Neural cell (in vitro differentiated cells): ENCODE measurements at regions not wholly inside any gene's neighbourhood (a gene's known extent, or its start where the extent isn't known, plus 50 kb on each side); places are given as distances from the start of the nearest gene placed in this dataset.

Experiments used
- H2AFZ ChIP-seq: fragments of 200-600, 300-800 bp; sonication (generic), shearing (Covaris generic); 2 replicates; pipeline ENCODE4 v1.6.0; 2014; ENCODE audit warnings: low read depth, mild to moderate bottlenecking, antibody characterized with exemption, low read length, moderate library complexity
- H3F3A ChIP-seq: fragments of 200-600 bp; shearing (Covaris generic); 2 replicates; pipeline ENCODE4 v1.6.1; 2016; ENCODE audit warnings: mild to moderate bottlenecking, moderate library complexity, mixed read lengths, antibody characterized with exemption, low read length; ENCODE audit not compliant: insufficient read depth, poor library complexity, severe bottlenecking
- H3K27ac ChIP-seq: fragments of 200-600, 300-800 bp; sonication (generic), shearing (Covaris generic); 2 replicates; pipeline ENCODE4 v1.5.1; 2014; ENCODE audit warnings: mild to moderate bottlenecking, low read length, moderate library complexity
- H3K27me3 ChIP-seq: fragments of 300-800, 200-600 bp; sonication (generic), shearing (Covaris generic); 2 replicates; pipeline ENCODE4 v1.6.0; 2014; ENCODE audit warnings: mild to moderate bottlenecking, low read depth, low read length, moderate library complexity; ENCODE audit not compliant: insufficient read depth
- H3K36me3 ChIP-seq: fragments of 300-800, 200-600 bp; sonication (generic), shearing (Covaris generic); 2 replicates; pipeline ENCODE4 v1.5.1; 2014; ENCODE audit warnings: mild to moderate bottlenecking, antibody characterized with exemption, low read length, moderate library complexity; ENCODE audit not compliant: insufficient read depth
- H3K4me2 ChIP-seq: fragments of 300-800, 200-600 bp; sonication (generic), shearing (Covaris generic); 2 replicates; pipeline ENCODE4 v1.6.0; 2014; ENCODE audit warnings: mild to moderate bottlenecking, low read length
- H3K4me3 ChIP-seq: fragments of 300-800, 200-600 bp; sonication (generic), shearing (Covaris generic); 2 replicates; pipeline ENCODE4 v1.5.1; 2014; ENCODE audit warnings: mild to moderate bottlenecking, low read length, moderate library complexity
- H3K79me2 ChIP-seq: fragments of 200-600 bp; shearing (Covaris generic); replicated peaks from 2 replicates; pipeline ENCODE4 v1.6.0; 2014; ENCODE audit warnings: mild to moderate bottlenecking, low read length, moderate library complexity; ENCODE audit not compliant: insufficient read depth
- H3K9ac ChIP-seq: fragments of 300-800, 200-600 bp; sonication (generic), shearing (Covaris generic); 2 replicates; pipeline ENCODE4 v1.6.1; 2016; ENCODE audit warnings: mild to moderate bottlenecking, low read length, mixed read lengths
- H3K9me2 ChIP-seq: fragments of 200-600 bp; shearing (Covaris generic); 2 replicates; pipeline ENCODE4 v1.6.1; 2016; ENCODE audit warnings: mild to moderate bottlenecking, low read length, mixed read lengths; ENCODE audit not compliant: insufficient read depth
- H3K9me3 ChIP-seq: fragments of 200-600, 300-800 bp; sonication (generic), shearing (Covaris generic); 2 replicates; pipeline ENCODE4 v1.6.1; 2016; ENCODE audit warnings: mild to moderate bottlenecking, mixed run types, low read length, moderate library complexity, mixed read lengths
- H4K20me1 ChIP-seq: fragments of 200-600 bp; shearing (Covaris generic); 2 replicates; pipeline ENCODE4 v1.6.1; 2016; ENCODE audit warnings: mild to moderate bottlenecking, mixed run types; ENCODE audit not compliant: insufficient read depth
- CTCF ChIP-seq: fragments of 450-650 bp; IDR thresholded peaks from 2 replicates; pipeline ENCODE4 v1.5.1; 2014; ENCODE audit warnings: antibody characterized with exemption, mild to moderate bottlenecking, moderate library complexity; ENCODE audit not compliant: poor library complexity, severe bottlenecking
- EP300 ChIP-seq: fragments of 450-650 bp; conservative IDR thresholded peaks from 2 replicates; pipeline ENCODE4 v1.6.1; 2014; ENCODE audit warnings: antibody characterized with exemption, mild to moderate bottlenecking, moderate library complexity; ENCODE audit not compliant: poor library complexity, severe bottlenecking
- EZH2 ChIP-seq: fragments of 200-600, 300-800 bp; shearing (Covaris generic), sonication (generic); IDR thresholded peaks from 2 replicates; pipeline ENCODE4 v1.6.1; 2014; ENCODE audit warnings: antibody characterized with exemption, low read length, borderline replicate concordance, mild to moderate bottlenecking; ENCODE audit not compliant: insufficient read depth, poor library complexity, severe bottlenecking
- MXI1 ChIP-seq: fragments of 450-650 bp; conservative IDR thresholded peaks from 2 replicates; pipeline ENCODE4 v1.6.1; 2014; ENCODE audit warnings: antibody characterized with exemption, mild to moderate bottlenecking; ENCODE audit not compliant: poor library complexity, severe bottlenecking
- POLR2AphosphoS5 ChIP-seq: IDR thresholded peaks from 2 replicates; pipeline ENCODE4 v1.6.1; 2012
- RAD21 ChIP-seq: fragments of 450-650 bp; conservative IDR thresholded peaks from 2 replicates; pipeline ENCODE4 v1.6.1; 2014; ENCODE audit warnings: antibody characterized with exemption, mild to moderate bottlenecking, moderate library complexity
- SMC3 ChIP-seq: fragments of 450-650 bp; conservative IDR thresholded peaks from 2 replicates; pipeline ENCODE4 v1.6.1; 2014; ENCODE audit warnings: antibody characterized with exemption, mild to moderate bottlenecking, moderate library complexity; ENCODE audit not compliant: poor library complexity
- TAF1 ChIP-seq: IDR thresholded peaks from 2 replicates; pipeline ENCODE4 v1.6.1; 2012; ENCODE audit warnings: low read depth
- TF ChIP-seq, protein P1 (sequence below): IDR thresholded peaks from 2 replicates; pipeline ENCODE4 v1.6.1; 2012; ENCODE audit warnings: borderline replicate concordance

- Histone ChIP-seq H3K4me2 (no peak overlapping the region), H3K9me3 (no peaks in the 10 kb centered on the region), H3K27me3 (no peaks in the 10 kb centered on the region), H3K4me3 (no peak overlapping the region), H3K27ac (no peak overlapping the region), H3F3A (no peaks in the 10 kb centered on the region), H2AFZ (no peak overlapping the region), H3K9me2 (no peaks in the 10 kb centered on the region), H3K9ac (no peak overlapping the region), H3K79me2 (no peaks in the 10 kb centered on the region), H3K36me3 (no peaks in the 10 kb centered on the region), H4K20me1 (no peaks in the 10 kb centered on the region)
- TF ChIP-seq EZH2 (no peak), TAF1 (no peak)
Observed at GRCh38 chr7:33762911-33763306, 142.4 kb upstream of the BMPER start.

DNA sequence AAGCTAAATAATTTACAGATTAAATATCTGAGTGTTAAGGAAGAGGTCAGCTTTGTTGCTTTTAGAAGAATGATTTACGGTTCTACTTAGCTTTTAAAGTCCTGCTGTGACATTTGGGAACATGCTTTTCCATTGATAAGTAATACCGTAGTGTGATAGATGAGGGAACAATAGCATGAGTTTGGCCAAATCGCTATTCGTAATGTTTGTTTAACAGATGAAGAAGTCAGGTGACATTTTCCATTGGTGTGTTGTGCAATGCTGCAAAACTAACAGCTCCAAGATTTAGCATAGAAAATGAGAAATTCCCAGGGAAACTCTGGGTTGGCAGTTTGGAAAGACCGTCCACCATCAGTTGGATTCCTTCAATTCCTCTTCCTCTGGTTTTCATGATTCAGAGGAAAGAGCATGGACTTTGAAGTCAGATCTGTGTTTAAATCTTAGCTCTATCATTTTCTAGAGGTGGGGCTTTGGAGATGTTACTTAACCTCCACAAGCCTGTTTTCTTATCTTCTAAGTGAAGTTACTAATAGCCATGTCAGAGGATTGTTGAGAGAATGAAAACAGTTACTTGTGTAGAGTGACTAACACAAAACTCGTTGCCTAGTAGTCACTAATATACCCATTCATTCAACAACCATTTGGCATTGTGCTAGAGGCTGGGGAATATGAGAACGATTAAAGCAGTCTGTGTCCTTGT lies 140.4 kb upstream of the BMPER start:
- Histone ChIP-seq H3K9ac (no peak overlapping the region), H2AFZ (no peak overlapping the region), H3K9me2 (no peaks in the 10 kb centered on the region), H3K9me3 (no peaks in the 10 kb centered on the region), H3K4me2 (no peak overlapping the region), H4K20me1 (no peaks in the 10 kb centered on the region), H3K36me3 (no peaks in the 10 kb centered on the region), H3K79me2 (no peaks in the 10 kb centered on the region), H3K4me3 (no peak overlapping the region), H3K27ac (no peak overlapping the region), H3F3A (no peaks in the 10 kb centered on the region), H3K27me3 (no peaks in the 10 kb centered on the region)
- TF ChIP-seq CTCF (no peak), EZH2 (no peak), TAF1 (no peak), POLR2AphosphoS5 (no peak)
- TF ChIP-seq, protein P1, sequence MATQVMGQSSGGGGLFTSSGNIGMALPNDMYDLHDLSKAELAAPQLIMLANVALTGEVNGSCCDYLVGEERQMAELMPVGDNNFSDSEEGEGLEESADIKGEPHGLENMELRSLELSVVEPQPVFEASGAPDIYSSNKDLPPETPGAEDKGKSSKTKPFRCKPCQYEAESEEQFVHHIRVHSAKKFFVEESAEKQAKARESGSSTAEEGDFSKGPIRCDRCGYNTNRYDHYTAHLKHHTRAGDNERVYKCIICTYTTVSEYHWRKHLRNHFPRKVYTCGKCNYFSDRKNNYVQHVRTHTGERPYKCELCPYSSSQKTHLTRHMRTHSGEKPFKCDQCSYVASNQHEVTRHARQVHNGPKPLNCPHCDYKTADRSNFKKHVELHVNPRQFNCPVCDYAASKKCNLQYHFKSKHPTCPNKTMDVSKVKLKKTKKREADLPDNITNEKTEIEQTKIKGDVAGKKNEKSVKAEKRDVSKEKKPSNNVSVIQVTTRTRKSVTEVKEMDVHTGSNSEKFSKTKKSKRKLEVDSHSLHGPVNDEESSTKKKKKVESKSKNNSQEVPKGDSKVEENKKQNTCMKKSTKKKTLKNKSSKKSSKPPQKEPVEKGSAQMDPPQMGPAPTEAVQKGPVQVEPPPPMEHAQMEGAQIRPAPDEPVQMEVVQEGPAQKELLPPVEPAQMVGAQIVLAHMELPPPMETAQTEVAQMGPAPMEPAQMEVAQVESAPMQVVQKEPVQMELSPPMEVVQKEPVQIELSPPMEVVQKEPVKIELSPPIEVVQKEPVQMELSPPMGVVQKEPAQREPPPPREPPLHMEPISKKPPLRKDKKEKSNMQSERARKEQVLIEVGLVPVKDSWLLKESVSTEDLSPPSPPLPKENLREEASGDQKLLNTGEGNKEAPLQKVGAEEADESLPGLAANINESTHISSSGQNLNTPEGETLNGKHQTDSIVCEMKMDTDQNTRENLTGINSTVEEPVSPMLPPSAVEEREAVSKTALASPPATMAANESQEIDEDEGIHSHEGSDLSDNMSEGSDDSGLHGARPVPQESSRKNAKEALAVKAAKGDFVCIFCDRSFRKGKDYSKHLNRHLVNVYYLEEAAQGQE: no peak

- Histone ChIP-seq H3K27me3 (no peaks in the 10 kb centered on the region), H3K4me2 (no peak overlapping the region), H3K9ac (no peak overlapping the region), H2AFZ (no peak overlapping the region), H3K36me3 (no peaks in the 10 kb centered on the region), H3K9me3 (no peaks in the 10 kb centered on the region), H4K20me1 (no peaks in the 10 kb centered on the region), H3K9me2 (no peaks in the 10 kb centered on the region), H3K27ac (no peak overlapping the region), H3K4me3 (no peak overlapping the region), H3K79me2 (no peaks in the 10 kb centered on the region), H3F3A (no peaks in the 10 kb centered on the region)
- no peak for TF ChIP-seq TAF1
- TF ChIP-seq POLR2AphosphoS5: no peak
- no peak for TF ChIP-seq CTCF
- no peak for TF ChIP-seq EP300
- TF ChIP-seq MXI1: no peak
- TF ChIP-seq, protein P1: no peak
- no peak for TF ChIP-seq SMC3
- no peak for TF ChIP-seq EZH2
- no peak for TF ChIP-seq RAD21
Observed at GRCh38 chr7:33766405-33766804, 138.9 kb upstream of the BMPER start.
